Left ventricle myocardium inferior (tissue), 1 donor: ENCODE measurements at regions not wholly inside any gene's neighbourhood (a gene's known extent, or its start where the extent isn't known, plus 50 kb on each side); places are given as distances from the start of the nearest gene placed in this dataset.

Source experiments
- DNase-seq: peaks from one replicate; pipeline ENCODE4 v3.0.0-alpha.2; 2020
- H3K27ac ChIP-seq: fragments of 200-600 bp; replicated peaks from 2 replicates; pipeline ENCODE4 v1.8.0; 2021
- H3K27me3 ChIP-seq: fragments of 200-600 bp; 2 replicates; pipeline ENCODE4 v1.8.0; 2021; ENCODE audit warnings: low read depth
- H3K36me3 ChIP-seq: fragments of 200-600 bp; 2 replicates; pipeline ENCODE4 v1.8.0; 2021
- H3K4me1 ChIP-seq: fragments of 200-600 bp; 2 replicates; pipeline ENCODE4 v1.8.0; 2021
- H3K4me3 ChIP-seq: fragments of 200-600 bp; 2 replicates; pipeline ENCODE4 v1.8.0; 2021; ENCODE audit warnings: mild to moderate bottlenecking, moderate library complexity
- H3K9me3 ChIP-seq: fragments of 200-600 bp; replicated peaks from 2 replicates; pipeline ENCODE4 v1.8.0; 2021
- intact Hi-C: fragments of 100-400 bp; cut with micrococcal nuclease; formaldehyde crosslinking; loops from one replicate; pipeline ENCODE4 v1.11.0; 2022
- TF ChIP-seq, protein P1 (sequence below): fragments of 200-600 bp; IDR thresholded peaks from 2 replicates; pipeline ENCODE4 v1.8.0; 2021; ENCODE audit warnings: antibody characterized with exemption, mild to moderate bottlenecking, borderline replicate concordance
- donor health status: DM: no; HTN: yes; CAD: no; lungs with severe emphysema.

DNA sequence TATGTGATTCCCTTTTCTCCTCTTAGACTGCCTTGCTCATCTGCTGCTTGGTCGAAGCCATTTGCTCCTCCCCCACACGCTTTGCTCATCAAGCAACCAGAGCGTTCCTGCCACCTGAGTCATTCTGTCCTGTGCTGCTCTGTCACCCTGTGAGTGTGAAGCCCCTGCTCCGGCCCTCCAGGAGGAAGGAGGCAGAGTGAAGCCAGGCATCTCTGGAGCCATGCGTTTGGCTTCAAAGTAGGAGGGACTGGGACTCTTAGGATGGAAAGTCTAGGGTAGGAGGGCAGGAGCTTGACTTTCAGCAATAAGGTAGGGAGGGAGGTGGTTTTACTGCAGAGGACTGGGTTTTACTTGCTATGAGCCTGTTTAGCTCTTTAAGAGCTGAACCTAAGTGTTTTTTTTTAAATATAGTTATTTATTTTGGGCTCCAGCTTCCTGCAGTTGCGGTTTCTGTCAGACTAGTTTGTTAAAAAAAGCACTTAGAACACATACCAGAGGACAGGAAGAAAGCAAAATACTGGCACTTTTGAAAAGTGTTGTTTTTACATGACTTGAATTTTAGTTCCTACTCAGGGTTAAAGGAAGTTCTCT, 63.6 kb downstream of the SPINK2 start:
- no peak overlapping the region for H3K4me3 ChIP-seq
- H3K27me3 ChIP-seq, result peaks cover 23% of the 10 kb centered on the region
- H3K27ac ChIP-seq, result no peak overlapping the region
- H3K4me1 ChIP-seq, result peaks cover 17% of the 10 kb centered on the region
- DNase-seq, result no peak
- H3K9me3 ChIP-seq, result no peaks in the 10 kb centered on the region
- TF ChIP-seq, protein P1, sequence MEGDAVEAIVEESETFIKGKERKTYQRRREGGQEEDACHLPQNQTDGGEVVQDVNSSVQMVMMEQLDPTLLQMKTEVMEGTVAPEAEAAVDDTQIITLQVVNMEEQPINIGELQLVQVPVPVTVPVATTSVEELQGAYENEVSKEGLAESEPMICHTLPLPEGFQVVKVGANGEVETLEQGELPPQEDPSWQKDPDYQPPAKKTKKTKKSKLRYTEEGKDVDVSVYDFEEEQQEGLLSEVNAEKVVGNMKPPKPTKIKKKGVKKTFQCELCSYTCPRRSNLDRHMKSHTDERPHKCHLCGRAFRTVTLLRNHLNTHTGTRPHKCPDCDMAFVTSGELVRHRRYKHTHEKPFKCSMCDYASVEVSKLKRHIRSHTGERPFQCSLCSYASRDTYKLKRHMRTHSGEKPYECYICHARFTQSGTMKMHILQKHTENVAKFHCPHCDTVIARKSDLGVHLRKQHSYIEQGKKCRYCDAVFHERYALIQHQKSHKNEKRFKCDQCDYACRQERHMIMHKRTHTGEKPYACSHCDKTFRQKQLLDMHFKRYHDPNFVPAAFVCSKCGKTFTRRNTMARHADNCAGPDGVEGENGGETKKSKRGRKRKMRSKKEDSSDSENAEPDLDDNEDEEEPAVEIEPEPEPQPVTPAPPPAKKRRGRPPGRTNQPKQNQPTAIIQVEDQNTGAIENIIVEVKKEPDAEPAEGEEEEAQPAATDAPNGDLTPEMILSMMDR, result no peak
- no peaks in the 10 kb centered on the region for H3K36me3 ChIP-seq
- intact Hi-C loops, result no loop called here

DNA sequence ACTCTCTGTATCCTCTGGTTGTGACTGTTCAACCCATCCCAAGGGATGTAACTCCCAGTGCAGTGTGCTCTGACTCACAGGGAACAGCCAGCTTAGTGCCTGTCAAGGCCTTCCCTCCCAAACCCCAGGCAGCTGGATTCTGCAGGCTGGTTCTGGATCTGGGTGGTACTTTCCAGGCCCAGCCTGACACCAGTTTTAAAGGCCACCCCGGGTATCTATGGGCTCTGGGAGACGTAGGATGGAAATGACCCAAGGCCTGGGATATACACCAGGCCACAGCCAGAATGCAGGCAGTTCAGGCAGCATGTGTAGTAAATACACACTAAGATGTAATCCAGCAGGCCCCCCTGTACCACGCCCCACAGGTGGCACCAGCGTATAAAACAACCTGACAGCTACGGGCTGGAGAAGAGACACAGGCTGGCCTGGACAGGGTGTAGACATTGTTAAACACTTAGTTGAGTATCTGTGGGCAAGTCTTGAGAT, 64.2 kb downstream of the SPINK2 start:
- intact Hi-C loops, result no loop called here
- no peak overlapping the region for H3K4me3 ChIP-seq
- peaks cover 17% of the 10 kb centered on the region for H3K4me1 ChIP-seq
- H3K36me3 ChIP-seq, result no peaks in the 10 kb centered on the region
- no peak for DNase-seq
- no peaks in the 10 kb centered on the region for H3K9me3 ChIP-seq
- TF ChIP-seq, protein P1, result no peak
- H3K27me3 ChIP-seq, result peaks cover 17% of the 10 kb centered on the region
- no peak overlapping the region for H3K27ac ChIP-seq

DNA sequence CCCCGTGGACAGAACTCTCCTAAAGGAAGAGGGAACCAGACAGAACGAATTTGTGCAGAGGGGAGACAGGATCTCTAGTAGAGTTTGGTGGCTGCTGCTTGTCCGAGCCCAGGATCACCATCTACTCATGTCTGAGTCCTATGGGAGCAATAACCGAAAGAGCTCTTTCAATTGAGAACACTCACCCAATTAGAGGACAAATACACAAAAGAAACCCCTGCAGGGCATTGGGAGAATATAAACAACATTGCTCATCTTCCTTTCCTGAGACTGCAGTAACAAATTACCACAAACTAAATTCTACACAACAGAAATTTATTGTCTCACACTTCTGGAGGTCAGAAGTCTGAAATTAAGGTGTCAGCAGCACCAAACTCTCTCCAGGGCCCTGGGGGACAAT, 65.6 kb downstream of the SPINK2 start:
- H3K4me3 ChIP-seq, result no peak overlapping the region
- peaks cover 17% of the 10 kb centered on the region for H3K4me1 ChIP-seq
- H3K27me3 ChIP-seq, result peaks cover 4% of the 10 kb centered on the region
- H3K9me3 ChIP-seq, result no peaks in the 10 kb centered on the region
- H3K27ac ChIP-seq, result no peak overlapping the region
- TF ChIP-seq, protein P1, result no peak
- H3K36me3 ChIP-seq, result no peaks in the 10 kb centered on the region
- DNase-seq, result no peak
- intact Hi-C loops, result no loop called here

DNA sequence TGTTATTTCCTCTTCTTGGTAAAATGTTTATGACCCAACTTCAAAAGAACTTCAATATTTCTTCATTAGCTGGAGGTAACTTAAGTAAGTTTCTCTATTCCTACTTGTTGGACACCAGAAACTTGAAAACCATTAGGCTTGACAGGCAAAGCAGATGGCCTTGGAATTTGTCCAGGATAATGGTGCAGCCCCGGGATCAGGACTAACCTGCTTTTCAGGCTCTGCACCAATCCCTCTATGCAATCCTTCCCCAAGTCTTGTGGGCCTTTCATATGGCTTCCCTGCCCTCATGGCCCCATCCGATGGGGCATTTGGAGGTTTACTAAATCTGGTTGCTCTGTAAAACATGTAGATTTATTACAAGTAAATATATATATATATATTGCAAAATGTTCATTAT, 68.5 kb downstream of the SPINK2 start:
- H3K4me1 ChIP-seq, result peaks cover 8% of the 10 kb centered on the region
- intact Hi-C loops, result no loop called here
- H3K4me3 ChIP-seq, result no peak overlapping the region
- H3K36me3 ChIP-seq, result no peaks in the 10 kb centered on the region
- no peaks in the 10 kb centered on the region for H3K27me3 ChIP-seq
- H3K27ac ChIP-seq, result no peak overlapping the region
- TF ChIP-seq, protein P1, result no peak
- DNase-seq, result no peak
- H3K9me3 ChIP-seq, result peaks cover 11% of the 10 kb centered on the region

DNA sequence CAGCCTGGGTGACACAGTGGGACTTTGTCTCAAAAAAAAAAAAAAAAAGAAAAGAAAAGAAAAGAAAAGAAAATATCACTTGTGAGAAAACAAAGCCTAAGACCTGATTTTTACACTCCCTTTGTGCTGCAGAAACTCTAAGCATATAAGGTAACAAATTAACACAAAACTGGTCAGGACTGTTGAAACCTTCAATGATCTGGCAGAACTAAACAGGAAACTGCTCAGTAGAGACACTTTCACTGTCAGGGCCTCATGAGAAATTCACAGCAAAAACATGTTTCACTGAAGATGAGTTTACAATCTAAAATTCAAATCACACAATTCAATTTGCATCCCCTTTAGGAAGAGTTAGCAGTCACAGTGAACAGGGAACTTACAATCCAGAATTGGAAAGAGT, 69.1 kb upstream of the HOPX start:
- Histone ChIP-seq H3K4me1 (no peaks in the 10 kb centered on the region), H3K36me3 (no peaks in the 10 kb centered on the region), H3K27me3 (no peaks in the 10 kb centered on the region), H3K9me3 (peaks cover 11% of the 10 kb centered on the region), H3K27ac (no peak overlapping the region), H3K4me3 (no peak overlapping the region)
- intact Hi-C loops, result no loop called here
- no peak for DNase-seq
- TF ChIP-seq, protein P1, result no peak
